ENCODE measurements at regions not wholly inside any gene's neighbourhood (a gene's known extent, or its start where the extent isn't known, plus 50 kb on each side); places are given as distances from the start of the nearest gene placed in this dataset.
"Not testable (repeated sequence)": the region's sequence is repeated elsewhere in the genome, so short reads cannot be mapped to it uniquely, and the experiment has no call there.

GRCh38 chr9:40993842-40994241 is 134.6 kb downstream of the FOXD4L6 start:
- H3K4me3 ChIP-seq; ATAC-seq (replicated peaks in 6 of 8); in situ Hi-C loops (cut with MboI; ENCODE audit: low pct_unique_long_range_greater_than_20kb in 2 of 9, low sequenced_read_pairs in 9 of 9, unreplicated experiment in 9 of 9); H3K27ac ChIP-seq: not testable (repeated sequence)
- 43 to 88% (median 74%) methylated on average over 1 to 2 of the region's 2 CpGs for WGBS, 10 experiments
- peaks cover 14 to 22% of the 10 kb centered on the region in 2 donors for H3K4me1 ChIP-seq (replicated peaks in 1 of 2)

DNA sequence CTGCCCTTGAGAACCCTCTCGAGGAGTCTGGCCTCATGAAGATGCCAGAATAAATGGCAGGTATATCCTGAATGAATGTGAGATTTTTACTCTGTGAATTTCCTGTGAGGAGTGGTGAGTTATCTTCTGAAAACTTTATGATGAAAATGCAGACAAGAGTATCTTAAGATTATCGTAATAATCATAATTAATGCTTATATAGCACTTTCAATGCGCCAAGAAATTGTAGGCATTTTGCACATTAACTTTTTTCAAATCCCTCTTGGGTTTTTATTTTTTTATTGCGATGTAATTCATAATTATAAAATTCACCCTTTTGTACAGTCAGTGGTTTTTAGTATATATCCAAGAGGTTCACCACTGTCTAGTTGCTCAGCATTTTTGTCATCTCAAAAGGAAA is 135.1 kb downstream of the FOXD4L6 start:
- Histone ChIP-seq H3K4me1 (replicated peaks in 1 of 2) (peaks cover 14 to 22% of the 10 kb centered on the region in 2 donors), H3K4me3 (peak overlapping the region in 3 of 5 donors; percentile 75 to 100 (median 80))
- ATAC-seq (replicated peaks in 6 of 8); in situ Hi-C loops (cut with MboI; ENCODE audit: low pct_unique_long_range_greater_than_20kb in 2 of 9, low sequenced_read_pairs in 9 of 9, unreplicated experiment in 9 of 9); H3K27ac ChIP-seq: not testable (repeated sequence)
- 80 to 100% (median 88%) methylated on average over 1 to 3 of the region's 4 CpGs; no CpG with 5 or more reads in 1 of the 10 experiments for whole genome bisulfite sequencing, 10 experiments

GRCh38 chr9:40992472-40992821 is 136.0 kb downstream of the FOXD4L6 start:
- ATAC-seq (replicated peaks in 6 of 8) = peak; percentile 2 to 21 (median 10)
- peak overlapping the region; percentile 75 to 100 (median 80) for H3K4me3 ChIP-seq
- H3K4me1 ChIP-seq (replicated peaks in 1 of 2) = peaks cover 14 to 22% of the 10 kb centered on the region in 2 donors
- in situ Hi-C loops (cut with MboI; ENCODE audit: low pct_unique_long_range_greater_than_20kb in 2 of 9, low sequenced_read_pairs in 9 of 9, unreplicated experiment in 9 of 9) = not testable (repeated sequence)
- whole genome bisulfite sequencing, 10 experiments = 0 to 37% (median 7%) methylated on average over 1 to 14 of the region's 25 CpGs; no CpG with 5 or more reads in 6 of the 10 experiments
- peak overlapping the region; percentile 88 to 92 for H3K27ac ChIP-seq

DNA sequence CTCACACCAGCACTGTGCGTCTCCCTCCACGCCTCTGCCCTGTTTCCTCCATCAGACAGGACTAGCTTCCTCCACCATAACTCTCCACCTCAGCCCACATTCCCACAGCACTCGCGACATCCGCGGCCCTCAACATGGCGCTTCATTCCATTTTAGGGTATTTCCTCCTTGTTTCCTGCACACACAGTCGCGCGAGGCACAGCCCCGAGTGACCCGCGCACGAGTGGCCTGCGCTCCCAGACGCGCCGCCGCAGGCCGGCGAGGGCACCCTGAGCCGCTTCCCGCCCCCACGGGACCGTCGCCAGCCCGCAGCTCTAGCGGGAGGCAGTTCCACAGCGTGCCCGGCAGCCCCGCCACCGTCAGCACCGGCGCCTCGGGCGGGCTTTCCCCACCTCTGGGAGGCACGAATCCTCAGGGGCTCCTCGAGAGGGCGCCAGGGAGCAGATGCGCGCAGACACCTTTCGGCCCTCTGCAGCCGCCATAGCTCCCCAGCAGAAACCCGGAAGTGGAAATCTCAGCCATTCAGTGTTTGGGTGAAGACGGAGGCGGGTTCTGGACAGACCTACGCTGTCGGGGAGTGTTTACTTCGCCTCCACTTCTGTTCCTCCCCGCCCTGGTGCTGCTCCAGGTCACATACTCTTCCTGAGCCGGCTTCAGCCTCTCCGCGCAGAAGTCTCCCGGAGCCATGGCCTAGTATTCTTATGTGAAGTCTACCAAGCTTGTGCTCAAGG is 136.6 kb downstream of the FOXD4L6 start:
- peaks cover 14 to 22% of the 10 kb centered on the region in 2 donors for H3K4me1 ChIP-seq (replicated peaks in 1 of 2)
- in situ Hi-C loops (cut with MboI; ENCODE audit: low pct_unique_long_range_greater_than_20kb in 2 of 9, low sequenced_read_pairs in 9 of 9, unreplicated experiment in 9 of 9) = not testable (repeated sequence)
- ATAC-seq (replicated peaks in 6 of 8) = peak; percentile 94 to 99 (median 98)
- WGBS, 10 experiments = 1 to 41% (median 15%) methylated on average over 6 to 38 of the region's 54 CpGs
- H3K4me3 ChIP-seq = peak overlapping the region; percentile 75 to 100 (median 80)
- peak overlapping the region; percentile 88 to 92 for H3K27ac ChIP-seq

DNA sequence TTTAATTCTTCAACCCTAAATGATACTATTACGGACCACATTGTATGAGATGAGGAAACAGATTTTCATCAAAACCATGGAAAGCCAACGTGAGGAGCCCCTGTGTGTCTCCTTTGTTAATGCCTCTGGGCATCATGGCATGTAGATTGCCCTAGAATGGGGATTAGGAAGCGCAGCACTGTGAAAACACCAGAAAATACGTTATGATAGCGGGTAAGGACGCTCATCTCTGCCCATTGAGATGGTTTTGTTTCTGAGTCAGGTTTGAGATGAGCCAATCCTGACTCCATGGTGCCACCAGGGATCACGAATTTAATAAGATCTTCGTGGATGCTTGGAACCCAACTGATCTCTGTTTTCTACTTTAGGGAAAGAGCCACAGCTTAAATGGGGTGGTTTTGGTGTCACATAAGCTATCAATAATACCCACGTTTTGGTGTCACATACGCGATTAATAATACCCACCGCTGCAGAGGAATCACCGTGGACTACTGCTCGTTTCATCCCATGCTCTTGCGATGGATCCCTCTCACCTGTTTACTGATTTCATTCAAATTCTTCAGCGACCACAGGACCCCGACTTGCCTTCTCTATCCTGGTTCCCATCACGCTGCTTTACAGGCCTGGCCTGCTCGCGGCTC is 137.3 kb downstream of the FOXD4L6 start:
- Histone ChIP-seq H3K4me3 (peak overlapping the region; percentile 75 to 100 (median 80)), H3K4me1 (replicated peaks in 1 of 2) (peaks cover 14 to 22% of the 10 kb centered on the region in 2 donors), H3K27ac (peak overlapping the region; percentile 88 to 92)
- in situ Hi-C loops (cut with MboI; ENCODE audit: low pct_unique_long_range_greater_than_20kb in 2 of 9, low sequenced_read_pairs in 9 of 9, unreplicated experiment in 9 of 9); ATAC-seq (replicated peaks in 6 of 8): not testable (repeated sequence)
- WGBS, 10 experiments = 7 to 80% (median 41%) methylated on average over 1 to 17 of the region's 20 CpGs; no CpG with 5 or more reads in 1 of the 10 experiments

GRCh38 chr9:40986332-40986731 is 142.1 kb downstream of the FOXD4L6 start:
- in situ Hi-C loops (cut with MboI; ENCODE audit: low pct_unique_long_range_greater_than_20kb in 2 of 9, low sequenced_read_pairs in 9 of 9, unreplicated experiment in 9 of 9); H3K4me3 ChIP-seq; ATAC-seq (replicated peaks in 6 of 8); H3K4me1 ChIP-seq (replicated peaks in 1 of 2); H3K27ac ChIP-seq: not testable (repeated sequence)
- WGBS, 10 experiments = 33 to 100% (median 83%) methylated on average over 1 to 2 of the region's 2 CpGs

- ATAC-seq (replicated peaks in 6 of 8); H3K4me3 ChIP-seq; in situ Hi-C loops (cut with MboI; ENCODE audit: low pct_unique_long_range_greater_than_20kb in 2 of 9, low sequenced_read_pairs in 9 of 9, unreplicated experiment in 9 of 9); H3K27ac ChIP-seq; H3K4me1 ChIP-seq (replicated peaks in 1 of 2): not testable (repeated sequence)
- 100% methylated on average over 1 of the region's 17 CpGs; no CpG with 5 or more reads in 9 of the 10 experiments for WGBS, 10 experiments
These were observed 153.1 kb downstream of the FOXD4L6 start for GRCh38 chr9:40975351-40975750.

DNA sequence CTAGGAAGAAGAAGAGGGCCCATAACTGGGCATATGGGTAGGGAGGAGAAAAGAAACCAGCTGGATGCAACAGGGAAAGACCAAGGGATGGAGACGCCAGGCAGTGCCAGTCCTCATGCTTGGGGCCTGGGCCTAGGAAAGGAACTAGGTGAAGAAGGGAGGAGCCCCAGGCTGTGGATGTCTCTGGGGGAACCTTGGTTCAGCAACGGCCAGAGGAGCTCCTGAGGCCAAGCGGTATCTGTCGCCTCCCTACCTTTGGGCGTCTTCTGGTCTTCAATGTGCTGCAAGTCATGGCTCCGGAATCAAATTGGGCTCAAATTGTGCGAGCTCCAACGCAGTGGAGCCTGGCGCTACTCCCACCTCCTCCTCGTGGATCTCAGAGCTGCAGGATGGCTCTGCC is 153.6 kb downstream of the FOXD4L6 start:
- ATAC-seq (replicated peaks in 6 of 8); H3K27ac ChIP-seq; H3K4me1 ChIP-seq (replicated peaks in 1 of 2); in situ Hi-C loops (cut with MboI; ENCODE audit: low pct_unique_long_range_greater_than_20kb in 2 of 9, low sequenced_read_pairs in 9 of 9, unreplicated experiment in 9 of 9); H3K4me3 ChIP-seq: not testable (repeated sequence)
- no CpG with 5 or more reads among the region's 10 CpGs for WGBS, 10 experiments

DNA sequence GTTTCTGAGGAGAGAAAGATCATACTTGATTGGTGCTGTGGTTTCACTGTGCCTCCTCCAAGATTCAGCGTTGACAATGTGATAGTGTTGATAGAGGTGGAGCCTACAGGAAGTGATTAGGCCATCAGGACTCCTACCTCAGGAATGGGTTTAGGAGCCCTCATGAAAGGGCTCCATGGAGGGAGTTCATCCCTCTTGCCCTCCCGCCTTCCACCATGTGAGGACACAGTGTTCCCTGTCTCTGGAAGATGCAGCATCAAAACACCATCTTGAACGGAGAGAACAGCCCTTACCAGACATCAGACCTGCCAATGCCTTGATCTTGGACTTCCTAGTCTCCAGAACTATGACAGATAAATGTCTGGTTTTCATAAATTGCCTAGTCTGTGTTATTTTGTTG is 156.7 kb downstream of the FOXD4L6 start:
- in situ Hi-C loops (cut with MboI; ENCODE audit: low pct_unique_long_range_greater_than_20kb in 2 of 9, low sequenced_read_pairs in 9 of 9, unreplicated experiment in 9 of 9); H3K4me1 ChIP-seq (replicated peaks in 1 of 2): not testable (repeated sequence)
- WGBS, 10 experiments = 60 to 80% (median 75%) methylated on average over 1 to 2 of the region's 3 CpGs; no CpG with 5 or more reads in 7 of the 10 experiments

DNA sequence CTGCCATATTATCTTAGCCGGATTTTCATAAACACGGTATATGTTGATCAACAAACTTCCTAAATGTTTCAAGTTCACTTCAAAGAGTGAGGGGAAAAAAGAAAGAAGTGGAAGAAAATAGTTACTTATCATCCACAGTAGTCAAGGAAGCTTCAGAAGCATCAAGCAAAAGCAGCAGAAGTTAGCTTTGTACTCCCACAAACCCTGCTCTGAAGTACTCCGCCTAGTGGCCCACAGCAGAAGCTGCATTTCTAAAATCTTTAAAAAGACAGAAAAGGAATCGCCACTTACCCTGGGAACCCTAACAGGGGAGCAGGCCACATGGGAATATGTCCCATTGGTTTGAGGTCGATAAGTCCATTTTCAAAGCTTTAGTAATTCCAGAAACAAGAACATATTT is 158.1 kb downstream of the FOXD4L6 start:
- H3K4me3 ChIP-seq; in situ Hi-C loops (cut with MboI; ENCODE audit: low pct_unique_long_range_greater_than_20kb in 2 of 9, low sequenced_read_pairs in 9 of 9, unreplicated experiment in 9 of 9); H3K27ac ChIP-seq; H3K4me1 ChIP-seq (replicated peaks in 1 of 2); ATAC-seq (replicated peaks in 6 of 8): not testable (repeated sequence)
- WGBS, 10 experiments = no CpG with 5 or more reads among the region's 5 CpGs

More for the DNA sequence above, 156.7 kb downstream of the FOXD4L6 start:
- H3K4me3 ChIP-seq; ATAC-seq (replicated peaks in 6 of 8); H3K27ac ChIP-seq: not testable (repeated sequence)

DNA sequence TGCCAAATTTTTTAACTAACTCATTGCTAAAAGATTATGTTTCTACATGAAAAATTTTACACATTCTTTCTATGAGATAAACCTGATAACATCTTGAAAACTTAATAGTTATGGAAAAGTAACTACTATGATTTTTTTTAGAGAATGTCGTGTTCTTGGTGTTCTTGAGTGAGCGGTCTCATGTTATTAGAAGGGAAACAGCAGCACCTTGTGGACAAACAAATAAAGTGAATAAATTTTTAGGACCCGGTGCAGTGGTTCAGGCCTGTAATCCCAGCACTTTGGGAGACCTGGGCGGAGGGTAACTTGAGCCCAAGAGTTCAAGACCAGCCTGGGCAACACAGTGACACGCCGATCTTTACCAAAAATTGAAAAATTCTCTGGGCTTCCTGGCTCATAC is 166.0 kb downstream of the FOXD4L6 start:
- H3K4me1 ChIP-seq (replicated peaks in 1 of 2); ATAC-seq (replicated peaks in 6 of 8); H3K27ac ChIP-seq; H3K4me3 ChIP-seq; in situ Hi-C loops (cut with MboI; ENCODE audit: low pct_unique_long_range_greater_than_20kb in 2 of 9, low sequenced_read_pairs in 9 of 9, unreplicated experiment in 9 of 9): not testable (repeated sequence)
- no CpG with 5 or more reads among the region's 6 CpGs for WGBS, 10 experiments

DNA sequence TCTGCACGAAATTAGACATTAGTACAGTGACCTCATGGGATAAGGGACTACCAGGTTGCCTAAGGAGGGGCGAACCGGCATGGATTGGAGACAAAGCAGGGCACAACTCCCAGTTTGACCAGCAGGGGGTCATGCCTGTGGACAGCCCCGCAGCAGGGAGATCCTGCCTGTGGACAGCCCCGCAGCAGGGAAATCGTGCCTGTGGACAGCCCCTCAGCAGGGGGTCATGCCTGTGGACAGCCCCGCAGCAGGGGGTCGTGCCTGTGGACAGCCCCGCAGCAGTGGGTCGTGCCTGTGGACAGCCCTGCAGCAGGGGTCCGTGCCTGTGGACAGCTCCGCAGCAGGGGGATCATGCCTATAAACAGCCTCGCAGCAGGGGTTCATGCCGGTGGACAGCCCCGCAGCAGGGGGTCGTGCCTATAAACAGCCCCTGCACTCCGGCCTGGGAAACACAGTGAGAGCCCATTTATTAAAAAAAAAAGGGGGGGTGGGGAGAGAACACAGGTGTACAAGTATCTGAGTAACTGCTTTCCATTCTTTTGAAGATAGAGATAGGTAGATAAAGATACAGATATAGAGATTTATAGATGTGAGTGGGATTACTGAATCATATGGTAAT is 176.5 kb downstream of the FOXD4L6 start:
- H3K4me1 ChIP-seq (replicated peaks in 1 of 2); H3K27ac ChIP-seq; H3K4me3 ChIP-seq; ATAC-seq (replicated peaks in 6 of 8); in situ Hi-C loops (cut with MboI; ENCODE audit: low pct_unique_long_range_greater_than_20kb in 2 of 9, low sequenced_read_pairs in 9 of 9, unreplicated experiment in 9 of 9): not testable (repeated sequence)
- WGBS, 10 experiments = 52 to 86% (median 68%) methylated on average over 1 to 12 of the region's 17 CpGs

- 83 to 100% (median 90%) methylated on average over 1 to 7 of the region's 8 CpGs; no CpG with 5 or more reads in 5 of the 10 experiments for WGBS, 10 experiments
- ATAC-seq (replicated peaks in 6 of 8); H3K4me3 ChIP-seq; in situ Hi-C loops (cut with MboI; ENCODE audit: low pct_unique_long_range_greater_than_20kb in 2 of 9, low sequenced_read_pairs in 9 of 9, unreplicated experiment in 9 of 9); H3K27ac ChIP-seq; H3K4me1 ChIP-seq (replicated peaks in 1 of 2): not testable (repeated sequence)
These were observed 182.3 kb downstream of the FOXD4L6 start for GRCh38 chr9:40946228-40946627.

Measured in motor neuron (in vitro differentiated cells).